Stimulated activated CD8-positive, alpha-beta memory T cell treated with anti-CD3 and anti-CD28 coated beads, Interleukin-7, amount 100 ng/mL, for 48 hours (primary cell): ENCODE measurements at regions not wholly inside any gene's neighbourhood (a gene's known extent, or its start where the extent isn't known, plus 50 kb on each side); places are given as distances from the start of the nearest gene placed in this dataset.
A peak's percentile ranks its signal among the peaks of the same experiment; 100 is the strongest.
"Not testable (repeated sequence)": the region's sequence is repeated elsewhere in the genome, so short reads cannot be mapped to it uniquely, and the experiment has no call there.

Experiments used
- DNase-seq, 2 donors: peaks; one replicate each; pipeline ENCODE4 v3.0.0-alpha.2; 2020; ENCODE audit warnings: low read depth in 1 of 2; ENCODE audit errors: extremely low read depth in 1 of 2

DNA sequence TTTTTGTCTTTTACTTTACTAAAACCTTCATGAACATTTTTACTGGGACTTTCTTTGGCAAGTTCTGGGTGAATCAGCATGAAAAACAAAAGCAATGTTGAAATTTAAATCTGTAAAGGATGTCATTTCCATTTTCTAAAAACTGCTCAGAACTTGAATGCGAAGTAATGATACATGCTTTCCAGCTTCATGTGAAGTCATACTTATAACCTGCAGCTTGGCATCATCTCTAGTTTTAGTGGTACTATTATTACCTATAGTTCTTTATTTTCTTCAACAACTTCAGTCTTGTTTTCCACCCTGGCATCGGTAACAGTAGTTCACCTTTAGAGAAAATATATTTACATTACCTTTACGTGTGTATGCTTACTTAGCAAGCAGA, 421.4 kb upstream of the DIPK2B start:
- no peak for DNase-seq

DNA sequence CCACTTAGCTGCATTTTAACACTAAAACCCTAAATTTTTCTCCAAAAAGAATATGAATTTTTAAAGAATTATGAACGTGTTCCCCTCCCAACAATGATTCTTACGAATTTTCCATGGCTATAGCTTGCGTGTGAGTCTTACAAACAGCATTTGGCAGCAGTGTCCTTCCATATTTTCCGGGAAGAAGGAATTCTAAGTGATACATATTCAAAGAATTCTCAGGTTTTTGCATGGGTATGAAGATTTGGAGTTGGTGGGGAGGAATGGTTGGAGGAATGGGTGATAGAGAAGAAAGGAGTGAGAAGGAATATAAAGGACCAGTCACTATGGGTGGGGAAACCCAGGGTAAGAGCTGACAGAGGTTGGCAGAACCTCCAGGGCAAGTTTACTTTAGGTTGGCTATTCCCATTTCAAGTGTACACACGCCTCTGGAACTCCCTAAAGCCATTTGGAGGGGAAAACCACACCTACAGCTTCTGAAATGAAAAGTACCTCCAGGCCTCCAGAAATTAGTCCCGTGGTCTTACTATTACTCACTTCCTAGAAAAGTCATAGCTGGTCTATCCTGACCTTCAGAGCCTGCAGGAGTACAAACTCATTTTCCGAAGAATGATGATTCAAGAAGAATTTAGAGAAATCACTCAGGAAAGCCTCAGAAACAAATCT, 420.8 kb upstream of the DIPK2B start:
- peak in 1 of 2 donors; percentile 2 for DNase-seq

DNA sequence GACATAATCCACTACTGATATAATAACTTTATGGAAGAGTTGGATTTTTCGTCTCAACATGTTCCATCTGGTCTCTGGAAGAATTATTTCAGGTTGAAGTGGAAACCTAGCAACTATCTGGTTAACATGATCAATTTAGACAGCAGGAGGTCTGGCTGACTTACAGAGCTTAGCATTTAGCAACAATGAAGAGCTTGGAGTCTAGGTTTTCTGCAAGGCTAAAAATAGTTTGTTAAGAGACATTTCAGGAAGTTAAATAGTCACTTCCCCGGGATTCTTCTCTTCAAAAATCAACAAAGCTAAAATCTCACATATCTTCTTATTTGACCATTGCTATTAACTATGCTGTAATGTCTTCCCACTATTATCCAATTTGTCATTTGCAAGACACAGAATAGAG, 418.6 kb upstream of the DIPK2B start:
- no peak for DNase-seq

DNA sequence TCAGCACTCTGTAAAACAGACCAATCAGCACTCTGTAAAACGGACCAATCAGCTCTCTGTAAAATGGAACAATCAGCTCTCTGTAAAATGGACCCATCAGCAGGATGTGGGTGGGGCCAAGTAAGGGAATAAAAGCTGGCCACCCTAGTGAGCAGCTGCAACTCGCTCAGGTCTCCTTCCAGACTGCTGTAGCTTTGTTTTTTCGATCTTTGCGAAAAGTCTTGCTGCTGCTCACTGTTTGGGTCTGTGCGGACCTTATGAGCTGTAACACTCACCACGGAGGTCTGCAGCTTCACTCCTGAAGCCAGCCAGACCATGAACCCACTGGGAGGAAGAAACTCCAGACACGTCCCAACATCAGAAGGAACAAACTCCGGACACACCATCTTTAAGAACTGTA, 414.9 kb upstream of the DIPK2B start:
- not testable (repeated sequence) for DNase-seq

DNA sequence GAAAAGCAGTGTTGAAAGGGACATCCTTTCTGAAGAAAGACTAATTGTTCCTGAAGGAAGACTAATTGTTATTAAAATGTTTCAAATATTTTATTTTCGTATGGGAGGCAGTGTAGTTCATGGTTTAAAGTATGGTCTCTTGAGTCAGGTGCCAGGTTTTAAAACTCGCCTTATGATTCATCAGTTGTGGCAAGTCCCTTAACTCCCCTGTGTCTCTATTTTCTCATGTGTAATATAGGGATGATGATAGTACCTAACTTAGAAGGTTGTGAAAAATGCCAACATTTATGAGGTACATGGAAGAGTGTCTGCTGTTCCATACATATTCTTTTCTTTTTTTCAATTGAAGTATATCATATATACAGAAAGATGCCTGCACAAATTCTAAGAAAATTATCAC, 414.2 kb upstream of the DIPK2B start:
- no peak for DNase-seq

DNA sequence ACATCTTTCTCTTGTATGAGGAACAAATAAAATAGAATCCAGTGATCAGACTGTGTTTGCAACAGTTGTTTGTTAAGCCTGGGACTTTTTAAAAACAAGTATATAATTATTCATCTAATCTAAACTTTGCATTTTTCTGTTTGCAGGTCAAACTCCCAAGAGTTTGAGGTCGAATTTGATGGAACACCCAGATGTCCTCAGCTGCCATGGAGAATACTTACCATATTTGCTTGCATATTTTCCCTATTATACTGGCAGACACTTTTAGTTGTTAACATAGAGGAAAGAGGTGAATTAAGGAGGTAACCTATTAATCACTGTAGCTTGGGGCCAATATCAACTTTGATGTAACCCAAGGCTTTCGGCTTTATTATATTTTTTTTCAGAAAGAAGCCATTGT, 401.5 kb upstream of the DIPK2B start:
- DNase-seq = no peak

DNA sequence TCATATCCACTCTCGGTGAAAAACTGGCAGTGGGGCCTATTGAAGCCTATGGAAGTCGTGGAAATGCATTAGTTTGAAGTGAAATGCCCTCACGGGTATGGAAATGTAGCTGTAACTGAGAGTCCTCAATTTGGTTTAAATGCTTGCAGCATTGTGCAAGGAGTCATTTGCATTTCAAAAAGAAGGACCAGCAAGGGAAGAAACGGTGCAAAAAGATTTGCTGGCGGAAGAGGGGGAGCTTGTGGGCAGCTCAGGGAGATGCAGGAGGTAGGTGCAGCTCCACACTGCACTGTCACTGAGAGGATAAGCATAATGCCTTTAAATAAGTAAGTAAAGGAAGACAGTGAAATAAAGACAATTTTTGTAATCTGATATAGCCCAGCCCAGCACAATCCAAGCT, 400.4 kb upstream of the DIPK2B start:
- DNase-seq = no peak

DNA sequence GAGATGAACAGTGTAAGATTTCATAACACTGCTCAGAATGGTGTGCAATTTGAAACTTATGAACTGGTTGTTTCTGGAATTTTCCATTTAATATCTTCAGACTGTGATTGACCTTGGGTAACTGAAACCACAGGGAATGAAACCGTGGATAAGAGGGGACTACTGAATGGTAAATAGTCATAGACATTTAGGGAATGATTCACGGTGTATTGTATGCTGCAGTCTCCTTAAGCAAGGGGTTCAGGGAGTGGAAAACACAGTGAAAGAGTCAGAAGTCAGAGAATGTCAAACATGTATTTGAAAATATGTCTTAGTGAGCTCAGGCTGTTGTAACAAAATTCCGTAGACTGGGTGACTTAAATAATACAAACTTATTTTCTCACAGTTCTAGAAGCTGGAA, 398.2 kb upstream of the DIPK2B start:
- DNase-seq = no peak

DNA sequence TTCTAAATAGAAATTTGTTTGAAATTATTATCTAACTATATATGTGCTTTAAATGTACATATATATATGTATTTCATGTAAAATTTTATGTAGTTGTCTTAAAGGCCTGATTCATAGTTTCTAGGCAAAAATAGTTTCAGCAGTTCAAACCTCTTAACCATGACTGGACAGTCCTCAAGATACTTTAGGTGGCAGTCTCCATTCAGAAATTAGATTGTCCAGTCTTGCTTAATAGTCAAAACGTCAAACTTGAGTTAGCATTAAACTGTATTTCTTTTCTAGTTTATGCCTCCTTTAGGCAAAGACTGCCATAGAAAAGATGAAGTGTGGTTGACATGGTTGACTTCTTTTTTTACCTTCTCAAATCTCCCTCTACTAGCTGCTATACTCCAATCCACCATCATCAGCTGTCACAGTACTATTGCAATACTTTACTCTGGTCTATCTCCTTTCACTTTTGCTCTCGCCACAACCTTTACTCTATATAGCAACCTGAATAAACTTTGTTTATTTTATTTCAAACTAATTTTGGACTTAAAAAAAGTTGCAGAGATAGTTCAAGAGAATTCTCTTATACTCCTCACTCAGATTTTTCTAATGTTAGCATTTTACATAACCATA, 395.6 kb upstream of the DIPK2B start:
- no peak for DNase-seq

DNA sequence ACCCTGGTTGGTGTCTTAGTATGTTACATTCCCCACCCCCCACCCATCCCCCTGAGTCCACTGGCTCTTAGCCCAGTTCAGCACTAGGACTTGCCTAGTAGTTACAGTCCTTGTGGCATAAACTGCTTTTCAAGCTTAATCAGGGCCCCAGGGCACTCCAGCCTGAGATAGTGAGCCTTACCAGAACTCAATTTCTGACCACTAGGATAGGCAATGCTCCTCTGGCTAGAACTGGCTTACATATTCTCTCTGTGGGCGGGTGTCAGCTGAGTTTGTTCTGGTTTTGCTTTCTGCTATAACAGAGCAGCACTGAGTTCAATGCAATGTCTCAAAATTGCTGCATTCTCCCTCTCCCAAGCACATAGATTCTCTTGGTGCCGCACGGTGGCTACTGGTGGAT, 391.4 kb upstream of the DIPK2B start:
- no peak for DNase-seq

DNA sequence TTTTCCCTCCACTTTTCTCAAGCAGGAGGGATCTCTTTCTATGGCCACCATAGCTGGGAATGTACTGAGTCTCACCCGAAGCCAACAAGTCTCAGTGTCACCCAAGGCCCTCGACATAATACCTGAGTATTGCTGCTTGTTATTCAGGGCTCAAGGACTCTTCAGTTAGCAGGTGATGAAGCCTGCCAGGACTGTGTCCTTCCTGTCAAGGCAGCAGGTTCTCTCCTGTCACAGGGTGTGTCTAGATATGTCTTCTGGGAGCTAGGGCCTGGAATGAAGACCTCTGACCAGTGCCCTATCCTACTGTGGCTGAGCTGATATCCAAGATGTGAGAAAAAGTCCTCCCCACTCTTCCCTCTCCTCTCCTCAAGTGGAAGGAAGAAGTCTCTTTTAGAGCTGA, 391.0 kb upstream of the DIPK2B start:
- DNase-seq = no peak

DNA sequence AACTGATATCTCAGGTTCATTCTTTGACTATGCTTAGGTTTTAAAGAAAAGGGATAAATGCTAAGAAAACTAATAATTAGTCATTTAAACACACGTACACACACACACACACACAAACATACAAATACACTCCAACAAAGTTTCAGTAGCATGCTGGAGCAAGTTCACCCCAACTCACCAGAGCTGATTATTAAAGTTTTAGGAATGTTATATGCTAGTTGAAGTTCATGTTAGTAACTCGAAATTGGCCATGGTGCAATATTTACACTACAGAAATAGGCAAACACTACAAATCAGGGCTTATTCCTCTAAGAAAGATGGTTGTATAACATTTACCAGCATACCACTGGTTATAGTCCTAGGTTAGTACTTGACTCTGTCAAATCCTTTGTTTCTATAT, 384.0 kb upstream of the DIPK2B start:
- no peak for DNase-seq

DNA sequence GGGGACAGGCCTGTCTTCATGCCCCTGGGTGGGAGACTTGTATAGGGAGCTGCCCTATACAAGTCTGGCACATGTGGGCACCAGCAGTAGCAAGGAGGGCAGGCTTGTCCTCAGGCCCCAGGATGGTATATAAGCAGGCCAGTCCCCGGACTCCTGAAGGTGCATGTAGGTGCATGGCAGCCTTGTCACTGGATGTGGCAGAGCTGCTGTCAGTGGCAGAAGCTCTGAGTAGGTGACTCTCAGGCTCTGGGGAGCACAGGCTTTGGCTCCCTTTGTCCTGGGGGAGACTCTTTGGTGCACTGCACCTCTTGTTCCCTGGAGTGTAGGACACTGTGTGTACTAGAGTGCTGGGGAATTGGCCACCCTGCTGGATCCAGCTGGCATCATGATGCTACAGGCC, 376.7 kb upstream of the DIPK2B start:
- DNase-seq = no peak

DNA sequence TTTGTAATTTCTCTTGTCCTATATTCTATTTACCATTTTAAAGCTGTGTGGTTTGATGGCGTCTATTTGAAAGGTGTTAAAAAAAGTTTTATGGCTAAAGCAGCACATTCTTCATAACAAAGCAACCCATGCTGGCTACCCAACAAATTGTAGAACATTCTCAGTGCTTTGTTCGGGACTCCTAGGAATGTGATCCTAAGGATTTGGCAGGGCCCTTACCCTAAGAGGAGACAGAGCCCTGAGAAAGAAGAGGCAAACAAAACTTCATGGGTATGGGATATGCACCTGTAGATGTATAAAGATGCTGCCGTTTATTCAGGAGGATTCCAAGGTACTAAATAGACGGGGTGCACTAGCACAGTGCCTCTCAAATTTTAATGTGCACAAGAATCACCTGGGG, 370.8 kb upstream of the DIPK2B start:
- no peak for DNase-seq

DNA sequence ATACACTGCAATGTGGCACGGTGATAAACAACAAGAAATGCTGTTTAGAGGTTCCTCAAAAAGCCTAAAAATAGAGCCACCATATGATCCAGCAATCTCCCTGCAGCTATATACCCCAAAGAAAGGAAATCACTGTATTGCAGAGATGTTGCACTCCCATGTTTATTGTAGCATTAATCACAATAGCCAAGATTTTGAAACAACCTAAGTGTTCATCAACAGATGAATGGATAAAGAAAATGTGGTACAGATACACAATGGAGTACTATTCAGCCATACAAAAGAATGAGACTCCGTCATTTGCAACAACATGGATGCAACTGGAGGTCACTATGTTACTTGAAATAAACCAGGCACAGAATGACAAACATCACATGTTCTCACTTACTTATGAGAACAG, 365.8 kb upstream of the DIPK2B start:
- DNase-seq = no peak

DNA sequence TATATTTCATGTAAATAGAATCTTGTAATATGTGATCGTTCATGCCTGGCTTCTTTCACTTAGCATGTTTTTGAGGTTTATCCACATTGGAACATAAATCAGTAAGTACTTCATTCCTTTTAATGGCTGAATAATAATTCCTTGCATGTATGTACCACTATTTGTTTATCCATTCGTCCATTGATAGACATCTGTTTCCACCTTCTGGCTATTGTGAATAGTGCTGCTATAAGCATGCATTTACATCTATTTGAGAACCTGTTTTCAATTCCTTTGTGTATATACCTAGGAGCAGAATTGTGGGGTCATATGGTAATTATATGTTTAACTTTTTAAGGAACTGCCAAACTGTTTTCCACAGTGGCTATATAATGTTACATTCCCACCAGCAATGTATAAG, 356.7 kb upstream of the DIPK2B start:
- DNase-seq = no peak

DNA sequence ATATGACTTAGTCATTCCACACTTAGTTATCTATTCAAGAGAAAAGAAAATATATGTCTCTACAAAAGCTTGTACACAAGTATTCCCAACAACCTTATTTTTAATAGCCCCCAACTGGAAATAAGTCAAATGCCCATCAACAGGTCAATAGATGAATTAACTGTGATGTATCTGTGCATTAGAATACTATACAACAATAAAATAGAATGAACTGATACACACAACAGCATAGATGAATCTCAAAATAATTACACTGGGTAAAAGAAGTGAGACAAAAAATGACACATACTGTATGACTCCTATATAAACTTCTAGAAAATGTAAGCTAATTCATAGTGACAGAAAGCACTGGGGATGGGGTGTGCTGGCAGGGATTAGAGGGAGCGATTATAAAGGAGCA, 354.1 kb upstream of the DIPK2B start:
- DNase-seq = no peak

DNA sequence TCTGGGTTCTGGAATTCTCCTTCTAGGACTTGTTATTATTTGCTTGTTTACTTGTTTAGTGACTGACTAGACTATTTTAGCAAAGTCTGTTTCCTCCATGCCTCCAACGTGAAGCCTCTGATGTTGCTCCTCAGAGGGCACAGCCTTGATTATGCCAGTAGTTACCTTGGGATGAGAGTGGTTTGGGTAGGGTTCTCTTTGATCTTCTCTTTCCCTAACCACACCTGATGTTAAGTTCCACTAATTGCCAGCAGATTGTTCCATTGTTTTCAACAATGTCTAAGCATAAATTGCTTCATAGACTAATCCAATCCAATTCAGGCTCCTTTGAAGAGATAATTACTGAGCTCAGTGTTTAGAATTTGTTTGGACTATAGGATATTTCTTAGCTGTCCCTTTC, 352.7 kb upstream of the DIPK2B start:
- no peak for DNase-seq

DNA sequence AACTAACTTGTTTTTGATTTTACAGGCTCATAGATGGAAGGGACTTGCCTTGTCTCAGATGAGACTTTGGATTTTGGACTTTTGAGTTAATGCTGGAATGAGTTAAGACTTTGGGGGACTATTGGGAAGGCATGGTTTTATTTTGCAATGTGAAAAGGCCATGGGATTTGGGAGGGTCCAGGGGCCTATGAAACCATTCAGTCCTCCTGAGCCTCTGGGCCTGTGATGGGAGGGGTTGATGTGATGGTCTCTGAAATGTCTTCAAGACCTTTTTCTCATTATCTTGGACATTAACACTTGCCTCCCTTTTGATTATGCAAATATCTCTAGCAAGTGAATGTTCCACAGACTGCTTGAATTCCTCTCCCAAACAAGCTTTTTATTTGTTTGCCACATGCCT, 346.0 kb upstream of the DIPK2B start:
- DNase-seq = not testable (repeated sequence)

DNA sequence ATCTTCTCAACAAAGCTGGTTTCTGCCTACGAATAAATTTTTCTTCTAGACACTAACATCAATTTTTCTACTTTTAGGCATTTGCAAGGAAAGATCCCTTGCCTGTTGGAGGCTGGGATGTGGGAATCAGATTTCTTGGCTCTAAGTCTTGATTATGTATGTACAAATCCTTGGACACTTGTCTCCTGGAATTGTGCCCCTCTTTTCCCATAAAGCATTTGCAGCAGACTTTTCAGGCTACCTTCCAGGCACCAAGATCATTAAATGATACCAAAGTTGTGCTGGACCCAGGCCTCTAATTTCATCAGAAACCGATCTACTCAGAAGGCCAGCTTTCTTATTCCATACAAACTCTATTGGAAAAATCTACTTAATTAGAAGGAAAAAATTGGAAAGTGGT, 339.5 kb upstream of the DIPK2B start:
- no peak for DNase-seq

DNA sequence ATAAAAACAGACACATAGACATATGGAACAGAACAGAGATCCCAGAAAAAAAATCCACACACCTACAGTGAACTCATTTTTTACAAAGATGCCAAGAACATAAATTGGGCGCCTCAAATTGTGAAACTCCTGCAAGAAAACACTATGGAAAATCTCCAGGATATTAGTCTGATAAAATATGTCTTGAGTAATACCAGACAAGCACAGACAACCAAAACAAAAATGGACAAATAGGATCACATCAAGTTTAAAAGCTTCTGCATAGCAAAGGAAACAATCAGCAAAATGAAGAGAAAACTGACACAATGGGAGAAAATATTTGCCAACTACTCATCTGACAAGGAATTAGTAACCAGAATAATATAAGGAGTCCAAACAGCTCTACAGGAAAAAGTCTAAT, 337.3 kb upstream of the DIPK2B start:
- DNase-seq = no peak

DNA sequence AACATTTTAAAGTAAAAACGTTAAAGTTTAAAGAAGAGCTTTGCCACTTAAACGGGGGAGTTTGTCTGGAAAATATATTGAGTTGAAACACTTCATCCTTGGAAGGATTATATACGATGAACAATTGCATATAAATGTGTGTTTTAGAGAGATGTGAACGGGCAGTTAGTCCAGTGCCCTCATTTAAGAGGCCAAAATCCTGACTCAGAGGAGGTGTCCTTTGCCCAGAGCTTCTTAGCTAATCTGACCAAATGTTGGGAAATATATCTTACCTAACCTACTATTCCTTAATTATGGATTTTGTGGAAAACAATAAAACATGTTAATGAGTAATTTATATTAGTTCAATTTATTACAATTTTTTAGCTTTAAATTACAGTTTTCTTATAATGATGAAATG, 327.2 kb upstream of the DIPK2B start:
- no peak for DNase-seq

DNA sequence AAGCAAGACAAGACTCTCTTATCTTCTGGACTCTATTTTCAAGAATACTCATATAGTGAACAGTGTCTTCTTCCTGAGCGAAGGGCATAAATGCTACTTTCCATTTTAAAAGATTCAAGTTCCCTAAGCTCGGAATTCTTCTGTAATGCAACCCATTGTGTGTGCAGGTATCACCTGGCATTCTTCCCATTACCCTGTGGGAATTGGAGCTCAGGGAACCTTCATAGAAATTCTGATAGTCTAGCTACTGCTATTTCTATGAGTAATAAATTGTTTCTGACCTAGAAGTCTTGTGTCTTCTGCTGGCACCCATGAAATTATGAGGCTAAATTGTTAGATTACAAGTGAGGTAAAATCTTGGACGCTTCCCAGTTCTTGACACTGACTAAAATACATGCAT, 324.1 kb upstream of the DIPK2B start:
- no peak for DNase-seq
